ENCODE measurements at regions not wholly inside any gene's neighbourhood (a gene's known extent, or its start where the extent isn't known, plus 50 kb on each side); places are given as distances from the start of the nearest gene placed in this dataset.

- Histone ChIP-seq H3K4me3 (no peak overlapping the region), H3K27ac (no peak overlapping the region)
Observed at GRCh38 chr4:1459722-1460511, 53.7 kb upstream of the NKX1-1 start.

GRCh38 chr4:1459081-1459721, 53.0 kb upstream of the NKX1-1 start:
- no peak overlapping the region for H3K4me3 ChIP-seq
- H3K27ac ChIP-seq, result no peak overlapping the region

- Histone ChIP-seq H3K4me3 (no peak overlapping the region), H3K27ac (no peak overlapping the region)
Observed at GRCh38 chr4:1458581-1458980, 52.3 kb upstream of the NKX1-1 start.
